Testis (tissue), 2 donors: ENCODE measurements at regions not wholly inside any gene's neighbourhood (a gene's known extent, or its start where the extent isn't known, plus 50 kb on each side); places are given as distances from the start of the nearest gene placed in this dataset.

Experiments used
- POLR2A ChIP-seq: fragments of 450-650 bp; IDR thresholded peaks from one replicate; pipeline ENCODE4 v1.6.1; 2017; ENCODE audit warnings: antibody characterized with exemption, mild to moderate bottlenecking, moderate library complexity
- TF ChIP-seq, protein P1 (sequence below), 3 experiments: fragments of 450-650 bp in 2 of 3; fragments of 200-600 bp in 1 of 3; sonication (generic) in 1 of 3; IDR thresholded peaks; one replicate each; pipeline ENCODE4 v1.5.1; 2016 to 2019; ENCODE audit warnings: antibody characterized with exemption in 3 of 3, mild to moderate bottlenecking in 2 of 3, moderate library complexity in 1 of 3

DNA sequence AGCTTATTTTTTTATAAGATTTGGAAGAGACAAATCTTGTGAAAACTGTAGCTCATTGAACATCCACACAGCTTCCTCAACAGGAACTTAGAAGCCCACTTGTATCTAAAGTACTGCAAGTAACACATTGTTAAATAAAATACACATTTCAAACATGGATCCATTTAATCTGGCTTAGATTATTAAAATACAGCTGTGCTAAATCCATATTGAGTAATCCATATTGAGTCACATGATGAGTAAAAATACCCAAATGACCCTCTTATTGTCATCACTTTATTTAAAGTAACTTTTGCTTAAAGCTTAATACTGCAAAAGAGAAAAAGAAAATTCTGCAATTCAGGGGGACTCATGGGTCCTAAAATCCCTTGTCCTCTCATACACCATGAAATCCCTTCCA lies 133.3 kb downstream of the OSR1 start:
- TF ChIP-seq, protein P1, sequence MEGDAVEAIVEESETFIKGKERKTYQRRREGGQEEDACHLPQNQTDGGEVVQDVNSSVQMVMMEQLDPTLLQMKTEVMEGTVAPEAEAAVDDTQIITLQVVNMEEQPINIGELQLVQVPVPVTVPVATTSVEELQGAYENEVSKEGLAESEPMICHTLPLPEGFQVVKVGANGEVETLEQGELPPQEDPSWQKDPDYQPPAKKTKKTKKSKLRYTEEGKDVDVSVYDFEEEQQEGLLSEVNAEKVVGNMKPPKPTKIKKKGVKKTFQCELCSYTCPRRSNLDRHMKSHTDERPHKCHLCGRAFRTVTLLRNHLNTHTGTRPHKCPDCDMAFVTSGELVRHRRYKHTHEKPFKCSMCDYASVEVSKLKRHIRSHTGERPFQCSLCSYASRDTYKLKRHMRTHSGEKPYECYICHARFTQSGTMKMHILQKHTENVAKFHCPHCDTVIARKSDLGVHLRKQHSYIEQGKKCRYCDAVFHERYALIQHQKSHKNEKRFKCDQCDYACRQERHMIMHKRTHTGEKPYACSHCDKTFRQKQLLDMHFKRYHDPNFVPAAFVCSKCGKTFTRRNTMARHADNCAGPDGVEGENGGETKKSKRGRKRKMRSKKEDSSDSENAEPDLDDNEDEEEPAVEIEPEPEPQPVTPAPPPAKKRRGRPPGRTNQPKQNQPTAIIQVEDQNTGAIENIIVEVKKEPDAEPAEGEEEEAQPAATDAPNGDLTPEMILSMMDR (IDR thresholded peaks at IDR 0.05) = no peak
- TF ChIP-seq POLR2A = no peak
